Transverse colon (tissue), 4 donors: ENCODE measurements at regions not wholly inside any gene's neighbourhood (a gene's known extent, or its start where the extent isn't known, plus 50 kb on each side); places are given as distances from the start of the nearest gene placed in this dataset.

Experiments
- DNase-seq: peaks from one replicate; pipeline ENCODE4 v3.0.0-alpha.2; 2019
- H3K27ac ChIP-seq, 4 donors: fragments of 200-600 bp; sonication (generic); 2 replicates each; pipeline ENCODE4 v1.5.1; 2016 to 2018; ENCODE audit warnings: inconsistent platforms in 4 of 4
- H3K27me3 ChIP-seq: fragments of 200-600 bp; sonication (generic); 2 replicates; pipeline ENCODE4 v1.5.1; 2017; ENCODE audit warnings: inconsistent platforms
- H3K36me3 ChIP-seq, 4 donors: fragments of 200-600 bp; sonication (generic); 2 replicates each; pipeline ENCODE4 v1.5.1; 2017 to 2019; ENCODE audit warnings: inconsistent platforms in 4 of 4
- H3K4me1 ChIP-seq, 4 donors: fragments of 200-600 bp; sonication (generic); 2 replicates each; pipeline ENCODE4 v1.5.1; 2017 to 2020; ENCODE audit warnings: inconsistent platforms in 4 of 4
- H3K4me3 ChIP-seq, 4 donors: fragments of 200-600 bp; sonication (generic); 1 replicate in 1 of 4; 2 replicates in 3 of 4; pipeline versions ENCODE4 v1.5.1 to v1.6.1; 2017 to 2019; ENCODE audit warnings: inconsistent platforms in 4 of 4
- H3K9me3 ChIP-seq, 2 donors: fragments of 200-600 bp; sonication (generic); 2 replicates each; pipeline ENCODE4 v1.5.1; 2017 to 2019; ENCODE audit warnings: inconsistent platforms in 2 of 2
- CTCF ChIP-seq, 5 experiments: fragments of 200-600 bp in 3 of 5; fragments of 450-650 bp in 2 of 5; sonication (generic) in 3 of 5; IDR thresholded peaks; 1 replicate in 2 of 5; 2 replicates in 3 of 5; pipeline ENCODE4 v1.5.1; 2016 to 2017; ENCODE audit warnings: antibody characterized with exemption in 5 of 5, inconsistent platforms in 3 of 5, mild to moderate bottlenecking in 2 of 5, moderate library complexity in 1 of 5
- EP300 ChIP-seq: sonication (generic); formaldehyde crosslinking; IDR thresholded peaks from one replicate; pipeline ENCODE4 v1.6.1; 2017; ENCODE audit warnings: antibody characterized with exemption, low read depth
- POLR2A ChIP-seq: fragments of 450-650 bp; IDR thresholded peaks from one replicate; pipeline ENCODE4 v1.6.1; 2016; ENCODE audit warnings: antibody characterized with exemption, mild to moderate bottlenecking, moderate library complexity
- POLR2AphosphoS5 ChIP-seq, 3 donors: sonication (generic); formaldehyde crosslinking; IDR thresholded peaks; one replicate each; pipeline ENCODE4 v1.6.1; 2016; ENCODE audit warnings: antibody characterized with exemption in 3 of 3
- WGBS, 2 donors: methylation state at CpG; one replicate each; pipeline ENCODE4 v1.1.5; 2018; ENCODE audit warnings: low coverage in 1 of 2; 5-methylcytosine and 5-hydroxymethylcytosine counted together
- in situ Hi-C, 4 donors: fragments of 200-750 bp; cut with MboI; loops; one replicate each; pipeline versions ENCODE4 v1.15.0 to v1.15.1; 2017; ENCODE audit warnings: low sequenced_read_pairs in 3 of 4, low pct_ligation_motif_present in 1 of 4, low pct_unique_long_range_greater_than_20kb in 1 of 4
- intact Hi-C: fragments of 100-400 bp; cut with DNase I; formaldehyde crosslinking; loops from one replicate; pipeline ENCODE4 v1.15.1; 2023; ENCODE audit warnings: low total_unique reads

DNA sequence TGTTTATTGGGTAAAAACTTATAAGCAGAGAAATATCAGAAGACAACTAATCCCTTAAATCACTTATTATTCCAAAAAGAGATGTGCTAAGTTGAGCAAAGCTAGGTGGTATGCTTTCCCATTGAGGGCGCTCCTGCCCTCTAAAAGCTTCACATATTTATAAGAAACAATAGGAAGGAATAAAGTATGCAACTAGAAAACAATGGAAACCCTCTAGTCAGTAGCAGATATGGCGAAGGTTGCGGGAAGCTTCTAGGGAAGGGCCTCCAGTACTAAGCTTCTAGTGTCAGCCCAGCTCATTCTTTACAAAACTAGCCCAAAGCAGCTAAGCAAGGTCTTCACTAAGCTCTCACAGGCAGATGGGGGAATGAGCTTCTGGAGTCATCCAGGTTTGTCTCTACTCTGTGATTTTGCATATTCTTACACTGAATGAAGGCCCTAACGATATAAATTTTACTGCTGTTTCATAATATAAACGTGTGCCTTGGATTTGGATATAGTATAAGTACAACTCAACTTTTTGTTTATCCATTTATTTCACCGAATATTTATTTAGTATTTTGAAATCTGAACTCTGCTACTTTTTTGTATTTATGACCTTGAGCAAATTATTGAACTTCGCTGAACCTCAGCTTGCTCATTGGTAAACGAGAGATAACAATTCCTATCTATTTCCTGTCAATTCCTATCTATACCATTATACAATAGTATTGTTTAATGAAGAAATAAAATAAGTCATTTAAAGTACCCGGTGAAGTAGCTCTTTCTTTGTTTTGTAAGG is 571.4 kb downstream of the ELAVL2 start:
- Histone ChIP-seq H3K27me3 (no peaks in the 10 kb centered on the region), H3K4me3 (no peak overlapping the region), H3K36me3 (no peaks in the 10 kb centered on the region), H3K27ac (no peak overlapping the region), H3K4me1 (no peaks in the 10 kb centered on the region), H3K9me3 (no peaks in the 10 kb centered on the region)
- 69 to 72% methylated on average over 9 of the region's 9 CpGs for WGBS, 2 donors
- TF ChIP-seq POLR2AphosphoS5 (IDR thresholded peaks at IDR 0.05) (no peak), POLR2A (no peak), CTCF (IDR thresholded peaks at IDR 0.05) (no peak), EP300 (no peak)
- in situ Hi-C loops = no loop called here
- no peak for DNase-seq
- intact Hi-C loops = no loop called here

- TF ChIP-seq POLR2A (no peak), CTCF (IDR thresholded peaks at IDR 0.05) (no peak), POLR2AphosphoS5 (IDR thresholded peaks at IDR 0.05) (no peak), EP300 (no peak)
- in situ Hi-C loops = no loop called here
- Histone ChIP-seq H3K27me3 (no peaks in the 10 kb centered on the region), H3K36me3 (no peaks in the 10 kb centered on the region), H3K27ac (no peak overlapping the region), H3K9me3 (no peaks in the 10 kb centered on the region), H3K4me1 (no peaks in the 10 kb centered on the region), H3K4me3 (no peak overlapping the region)
- 42 to 46% methylated on average over 3 of the region's 3 CpGs for WGBS, 2 donors
- intact Hi-C loops = no loop called here
- DNase-seq = no peak
Observed at GRCh38 chr9:23255346-23255745, 570.7 kb downstream of the ELAVL2 start.

- H3K27me3 ChIP-seq = no peaks in the 10 kb centered on the region
- in situ Hi-C loops (no loop called here), intact Hi-C loops (no loop called here)
- no peaks in the 10 kb centered on the region for H3K4me1 ChIP-seq
- H3K9me3 ChIP-seq = no peaks in the 10 kb centered on the region
- TF ChIP-seq EP300 = no peak
- no peak for TF ChIP-seq POLR2A
- no peak for TF ChIP-seq CTCF (IDR thresholded peaks at IDR 0.05)
- TF ChIP-seq POLR2AphosphoS5 (IDR thresholded peaks at IDR 0.05) = no peak
- H3K36me3 ChIP-seq = no peaks in the 10 kb centered on the region
- no peak overlapping the region for H3K4me3 ChIP-seq
- H3K27ac ChIP-seq = no peak overlapping the region
- 86 to 91% methylated on average over 1 of the region's 1 CpG for WGBS, 2 donors
- no peak for DNase-seq
Observed at GRCh38 chr9:23258569-23258968, 567.5 kb downstream of the ELAVL2 start.

DNA sequence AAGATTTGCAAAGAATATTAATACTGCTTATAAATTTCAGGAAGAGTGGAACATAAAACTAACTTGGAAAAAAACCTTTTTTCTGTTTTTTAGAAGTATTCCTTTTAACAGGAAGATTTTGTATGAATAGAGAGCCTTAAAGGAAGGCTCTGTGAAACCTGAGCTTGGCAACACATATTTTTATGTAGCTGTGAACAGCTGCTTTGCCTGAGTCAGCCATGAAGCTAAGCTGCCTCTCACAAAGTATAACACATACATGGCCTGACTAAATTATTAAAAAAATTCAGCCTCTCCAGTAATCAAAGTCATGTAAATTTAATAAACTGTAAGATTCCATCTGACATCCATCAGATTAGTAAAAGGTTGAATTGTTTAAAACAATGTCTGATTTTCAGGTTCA is 547.5 kb downstream of the ELAVL2 start:
- Histone ChIP-seq H3K9me3 (no peaks in the 10 kb centered on the region), H3K4me1 (no peaks in the 10 kb centered on the region), H3K27ac (no peak overlapping the region), H3K27me3 (no peaks in the 10 kb centered on the region), H3K4me3 (no peak overlapping the region), H3K36me3 (no peaks in the 10 kb centered on the region)
- no peak for DNase-seq
- intact Hi-C loops (no loop called here), in situ Hi-C loops (no loop called here)
- TF ChIP-seq POLR2AphosphoS5 (IDR thresholded peaks at IDR 0.05) = no peak
- no peak for TF ChIP-seq CTCF (IDR thresholded peaks at IDR 0.05)
- TF ChIP-seq POLR2A = no peak
- no peak for TF ChIP-seq EP300
